ENCODE measurements at regions not wholly inside any gene's neighbourhood (a gene's known extent, or its start where the extent isn't known, plus 50 kb on each side); places are given as distances from the start of the nearest gene placed in this dataset.
"Not testable (repeated sequence)": the region's sequence is repeated elsewhere in the genome, so short reads cannot be mapped to it uniquely, and the experiment has no call there.

- TF ChIP-seq CTCF (IDR thresholded peaks at IDR 0.05; ENCODE audit: insufficient read depth, low read depth, low read length), result no peak
- DNase-seq (ENCODE audit: low read depth), result peak; percentile 86
- H3K4me3 ChIP-seq (ENCODE audit: low read depth, low read length), result no peak overlapping the region
Observed at GRCh38 chr2:111534910-111535352, 349.1 kb downstream of the ANAPC1 start.

GRCh38 chr2:111535404-111535803, 348.6 kb downstream of the ANAPC1 start:
- peak; percentile 89 for DNase-seq (ENCODE audit: low read depth)
- no peak for TF ChIP-seq CTCF (IDR thresholded peaks at IDR 0.05; ENCODE audit: insufficient read depth, low read depth, low read length)
- H3K4me3 ChIP-seq (ENCODE audit: low read depth, low read length), result no peak overlapping the region

DNA sequence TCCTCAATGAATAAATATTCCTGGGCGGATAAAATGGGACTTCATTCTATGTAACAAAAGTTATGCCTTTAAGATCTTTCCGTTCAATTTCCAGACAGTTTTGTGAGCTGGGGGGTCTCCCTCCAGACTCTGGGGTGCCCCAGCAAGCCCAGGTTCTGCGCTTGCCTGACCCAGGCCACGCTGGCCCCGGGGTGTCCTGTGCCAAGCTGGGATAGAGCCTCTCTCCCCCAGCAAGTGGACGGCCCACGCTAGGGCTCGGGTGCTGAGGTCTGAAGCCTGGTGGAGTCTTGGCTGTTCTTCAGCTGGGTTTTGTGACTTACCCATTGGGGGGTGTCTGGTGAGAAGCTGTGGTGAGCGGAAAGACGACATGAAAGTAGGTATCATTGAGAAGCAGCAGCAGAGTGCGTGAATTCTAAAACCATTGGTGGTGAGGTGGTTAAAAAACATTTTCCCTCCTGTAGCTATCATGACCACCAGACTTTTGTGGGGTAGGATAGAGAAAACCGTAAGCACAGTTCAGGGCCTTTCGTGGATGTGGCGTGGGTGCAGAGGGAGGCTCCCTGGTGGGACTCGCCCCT, 346.8 kb downstream of the ANAPC1 start:
- no peak for TF ChIP-seq CTCF (IDR thresholded peaks at IDR 0.05; ENCODE audit: insufficient read depth, low read depth, low read length)
- no peak overlapping the region for H3K4me3 ChIP-seq (ENCODE audit: low read depth, low read length)
- no peak for DNase-seq (ENCODE audit: low read depth)

DNA sequence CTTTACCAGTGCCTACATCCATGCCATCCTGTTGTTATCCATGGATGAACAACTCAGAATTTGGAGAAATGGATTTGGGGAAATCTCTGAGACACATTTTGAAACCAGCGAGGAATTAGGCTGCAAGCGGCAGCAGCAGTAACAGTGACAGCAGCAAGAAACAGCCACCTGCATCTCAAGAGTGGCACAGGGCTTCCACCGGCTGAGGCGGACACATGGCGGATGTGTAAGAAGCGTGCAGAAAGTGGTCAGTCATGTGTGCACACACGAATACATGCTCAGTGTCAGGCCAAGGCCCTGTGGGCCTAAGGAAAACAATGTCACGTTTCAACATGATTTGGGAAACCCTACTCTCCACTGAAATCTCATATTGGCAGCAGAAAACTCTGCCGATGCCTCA, 344.0 kb downstream of the ANAPC1 start:
- DNase-seq (ENCODE audit: low read depth); H3K4me3 ChIP-seq (ENCODE audit: low read depth, low read length): not testable (repeated sequence)

- H3K4me3 ChIP-seq (ENCODE audit: low read depth, low read length), result not testable (repeated sequence)
- DNase-seq (ENCODE audit: low read depth), result peak; percentile 64
Observed at GRCh38 chr2:111542120-111542774, 341.7 kb downstream of the ANAPC1 start.

- H3K4me3 ChIP-seq (ENCODE audit: low read depth, low read length), result not testable (repeated sequence)
Observed at GRCh38 chr2:111544006-111544405, 340.0 kb downstream of the ANAPC1 start.

DNA sequence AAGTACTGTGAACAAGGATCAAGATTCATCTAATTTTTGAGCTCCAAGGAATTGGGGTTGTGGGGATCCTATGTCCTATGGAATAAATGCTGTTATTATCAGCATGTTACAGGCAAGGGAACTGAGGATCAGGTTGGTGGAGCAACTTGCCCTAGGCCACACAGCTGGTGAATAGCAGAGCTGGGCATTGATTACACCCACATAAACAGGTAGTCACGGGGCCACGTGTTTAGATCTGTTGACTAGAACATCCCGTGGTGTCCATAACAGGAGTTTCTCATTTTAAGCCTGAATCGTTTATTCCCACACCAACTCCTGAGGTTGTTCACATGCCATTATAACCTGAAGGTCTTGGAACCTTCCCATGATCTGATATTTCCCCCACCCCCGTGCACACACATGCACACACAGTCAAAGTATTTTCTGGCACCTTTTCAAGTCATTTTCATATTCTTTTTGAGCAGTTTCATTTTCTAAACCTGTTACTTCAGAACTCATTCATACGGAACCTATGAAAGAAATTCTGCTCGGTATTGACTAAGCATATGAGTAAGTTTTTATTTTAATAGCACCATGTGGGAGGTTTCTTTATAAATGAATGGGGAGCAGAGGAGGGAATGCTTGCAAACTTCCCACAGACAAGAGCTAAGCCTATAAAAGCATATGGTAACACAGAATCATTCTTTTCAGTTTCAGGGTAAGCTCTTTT, 338.1 kb downstream of the ANAPC1 start:
- DNase-seq (ENCODE audit: low read depth), result not testable (repeated sequence)

More at GRCh38 chr2:111544006-111544405, 340.0 kb downstream of the ANAPC1 start:
- DNase-seq (ENCODE audit: low read depth), result not testable (repeated sequence)

DNA sequence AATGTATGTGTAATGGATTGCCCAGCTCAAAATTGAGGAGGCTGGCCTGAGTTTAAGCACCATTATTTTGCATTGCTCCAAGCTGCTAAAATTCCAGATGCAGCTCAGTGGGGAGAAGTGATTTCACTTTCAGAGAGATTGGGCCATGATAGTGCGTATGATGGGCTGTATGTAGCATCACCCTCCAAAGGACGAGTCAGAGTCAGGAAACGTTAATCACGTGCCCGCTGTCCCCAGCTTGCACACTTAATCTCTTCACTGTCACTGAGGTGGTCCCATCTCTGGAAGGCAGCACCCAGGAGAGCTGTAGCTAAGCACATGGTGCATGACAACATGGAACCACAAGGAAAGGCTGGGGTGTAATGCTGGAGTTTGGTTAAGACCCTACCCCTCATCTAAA, 337.4 kb downstream of the ANAPC1 start:
- DNase-seq (ENCODE audit: low read depth); H3K4me3 ChIP-seq (ENCODE audit: low read depth, low read length): not testable (repeated sequence)

More for the DNA sequence above, 338.1 kb downstream of the ANAPC1 start:
- H3K4me3 ChIP-seq (ENCODE audit: low read depth, low read length), result not testable (repeated sequence)

- not testable (repeated sequence) for DNase-seq (ENCODE audit: low read depth); H3K4me3 ChIP-seq (ENCODE audit: low read depth, low read length)
Observed at GRCh38 chr2:111549174-111549573, 334.8 kb downstream of the ANAPC1 start.

GRCh38 chr2:111551428-111551827, 332.6 kb downstream of the ANAPC1 start:
- DNase-seq (ENCODE audit: low read depth); H3K4me3 ChIP-seq (ENCODE audit: low read depth, low read length): not testable (repeated sequence)

- not testable (repeated sequence) for H3K4me3 ChIP-seq (ENCODE audit: low read depth, low read length); DNase-seq (ENCODE audit: low read depth)
Observed at GRCh38 chr2:111552625-111553024, 331.4 kb downstream of the ANAPC1 start.

DNA sequence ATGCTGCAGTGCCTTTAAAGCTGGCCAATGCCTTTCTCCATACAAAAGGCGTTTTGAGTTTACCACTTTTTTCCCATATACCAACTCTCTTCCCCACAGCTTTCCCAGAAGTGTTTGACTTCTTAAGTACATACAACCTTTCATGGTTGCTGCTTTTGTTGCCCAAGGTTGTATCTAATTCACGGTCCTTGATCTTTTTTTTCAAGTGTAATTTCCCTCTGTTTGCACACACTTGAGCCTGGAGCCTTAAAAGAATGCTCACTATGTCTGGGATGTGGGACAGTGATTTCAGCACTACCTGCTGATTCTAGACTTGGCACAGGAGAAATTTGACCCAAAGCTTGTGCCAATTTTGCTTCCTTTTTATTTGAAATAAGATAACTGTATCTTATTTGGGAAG, 324.7 kb downstream of the ANAPC1 start:
- not testable (repeated sequence) for DNase-seq (ENCODE audit: low read depth); H3K4me3 ChIP-seq (ENCODE audit: low read depth, low read length)

GRCh38 chr2:111559814-111560213, 324.2 kb downstream of the ANAPC1 start:
- H3K4me3 ChIP-seq (ENCODE audit: low read depth, low read length); DNase-seq (ENCODE audit: low read depth): not testable (repeated sequence)

GRCh38 chr2:111566068-111566467, 317.9 kb downstream of the ANAPC1 start:
- DNase-seq (ENCODE audit: low read depth); H3K4me3 ChIP-seq (ENCODE audit: low read depth, low read length): not testable (repeated sequence)

- DNase-seq (ENCODE audit: low read depth); H3K4me3 ChIP-seq (ENCODE audit: low read depth, low read length): not testable (repeated sequence)
Observed at GRCh38 chr2:111567233-111567632, 316.8 kb downstream of the ANAPC1 start.

Data from fibroblast of villous mesenchyme (primary cell).